GM12878 (cell line): ENCODE measurements at regions not wholly inside any gene's neighbourhood (a gene's known extent, or its start where the extent isn't known, plus 50 kb on each side); places are given as distances from the start of the nearest gene placed in this dataset.
A peak's percentile ranks its signal among the peaks of the same experiment; 100 is the strongest.

ENCODE experiments used
- ASH2L ChIP-seq: fragments of 300-600, 200-600 bp; sonication (generic); IDR thresholded peaks from 2 replicates; pipeline ENCODE4 v1.6.1; 2017; ENCODE audit warnings: low read depth, mild to moderate bottlenecking, borderline replicate concordance
- CREM ChIP-seq: IDR thresholded peaks from 2 replicates; pipeline ENCODE4 v1.6.1; 2014; ENCODE audit warnings: antibody characterized with exemption, low read depth
- EP300 ChIP-seq, 2 experiments: fragments of 150-350 bp in 1 of 2; IDR thresholded peaks; 2 replicates each; pipeline ENCODE4 v1.6.1; 2011 to 2012; ENCODE audit warnings: low read depth in 2 of 2, low read length in 2 of 2, borderline replicate concordance in 1 of 2, improper control_type of control experiment in 1 of 2, inconsistent platforms in 1 of 2; ENCODE audit not compliant: control insufficient read depth in 1 of 2
- HDGF ChIP-seq: fragments of 450-650 bp; IDR thresholded peaks from 2 replicates; pipeline ENCODE4 v1.6.1; 2016; ENCODE audit warnings: antibody characterized with exemption
- IKZF1 ChIP-seq: fragments of 450-650 bp; conservative IDR thresholded peaks from 2 replicates; pipeline ENCODE4 v1.6.1; 2017; ENCODE audit warnings: antibody characterized with exemption, mild to moderate bottlenecking
- IRF4 ChIP-seq: IDR thresholded peaks from 2 replicates; pipeline ENCODE4 v1.6.1; 2011; ENCODE audit warnings: low read depth, low read length
- KLF5 ChIP-seq: fragments of 450-650 bp; IDR thresholded peaks from 2 replicates; pipeline ENCODE4 v1.6.1; 2014; ENCODE audit warnings: mild to moderate bottlenecking; ENCODE audit not compliant: partially characterized antibody
- YBX1 ChIP-seq: fragments of 450-650 bp; IDR thresholded peaks from 2 replicates; pipeline ENCODE4 v1.6.1; 2016; ENCODE audit warnings: antibody characterized with exemption
- ZBTB33 ChIP-seq: fragments of 450-650 bp; IDR thresholded peaks from 2 replicates; pipeline ENCODE4 v1.6.1; 2017; ENCODE audit warnings: mild to moderate bottlenecking
- ZNF622 ChIP-seq: fragments of 450-650 bp; IDR thresholded peaks from 2 replicates; pipeline ENCODE4 v1.6.1; 2017; ENCODE audit warnings: mild to moderate bottlenecking, inconsistent platforms
- ZNF687 ChIP-seq: fragments of 450-650 bp; IDR thresholded peaks from 2 replicates; pipeline ENCODE4 v1.6.1; 2017; ENCODE audit warnings: mild to moderate bottlenecking, moderate library complexity
- TF ChIP-seq, protein P1 (sequence below): fragments of 450-650 bp; IDR thresholded peaks from 2 replicates; pipeline ENCODE4 v1.6.1; 2016; ENCODE audit warnings: mild to moderate bottlenecking, moderate library complexity, borderline replicate concordance
- TF ChIP-seq, protein P2 (sequence below): fragments of 150-350 bp; IDR thresholded peaks from 2 replicates; pipeline ENCODE4 v1.6.1; 2014; ENCODE audit warnings: mild to moderate bottlenecking, low read depth, low read length
- TF ChIP-seq, protein P3 (sequence below): IDR thresholded peaks from 2 replicates; pipeline ENCODE4 v1.6.1; 2012; ENCODE audit warnings: low read depth, low read length, improper control_type of control experiment

- TF ChIP-seq KLF5, result peak; percentile 30
- TF ChIP-seq ZNF622, result no peak
- TF ChIP-seq ASH2L, result no peak
- no peak for TF ChIP-seq ZBTB33
- TF ChIP-seq CREM, result no peak
- TF ChIP-seq, protein P1, sequence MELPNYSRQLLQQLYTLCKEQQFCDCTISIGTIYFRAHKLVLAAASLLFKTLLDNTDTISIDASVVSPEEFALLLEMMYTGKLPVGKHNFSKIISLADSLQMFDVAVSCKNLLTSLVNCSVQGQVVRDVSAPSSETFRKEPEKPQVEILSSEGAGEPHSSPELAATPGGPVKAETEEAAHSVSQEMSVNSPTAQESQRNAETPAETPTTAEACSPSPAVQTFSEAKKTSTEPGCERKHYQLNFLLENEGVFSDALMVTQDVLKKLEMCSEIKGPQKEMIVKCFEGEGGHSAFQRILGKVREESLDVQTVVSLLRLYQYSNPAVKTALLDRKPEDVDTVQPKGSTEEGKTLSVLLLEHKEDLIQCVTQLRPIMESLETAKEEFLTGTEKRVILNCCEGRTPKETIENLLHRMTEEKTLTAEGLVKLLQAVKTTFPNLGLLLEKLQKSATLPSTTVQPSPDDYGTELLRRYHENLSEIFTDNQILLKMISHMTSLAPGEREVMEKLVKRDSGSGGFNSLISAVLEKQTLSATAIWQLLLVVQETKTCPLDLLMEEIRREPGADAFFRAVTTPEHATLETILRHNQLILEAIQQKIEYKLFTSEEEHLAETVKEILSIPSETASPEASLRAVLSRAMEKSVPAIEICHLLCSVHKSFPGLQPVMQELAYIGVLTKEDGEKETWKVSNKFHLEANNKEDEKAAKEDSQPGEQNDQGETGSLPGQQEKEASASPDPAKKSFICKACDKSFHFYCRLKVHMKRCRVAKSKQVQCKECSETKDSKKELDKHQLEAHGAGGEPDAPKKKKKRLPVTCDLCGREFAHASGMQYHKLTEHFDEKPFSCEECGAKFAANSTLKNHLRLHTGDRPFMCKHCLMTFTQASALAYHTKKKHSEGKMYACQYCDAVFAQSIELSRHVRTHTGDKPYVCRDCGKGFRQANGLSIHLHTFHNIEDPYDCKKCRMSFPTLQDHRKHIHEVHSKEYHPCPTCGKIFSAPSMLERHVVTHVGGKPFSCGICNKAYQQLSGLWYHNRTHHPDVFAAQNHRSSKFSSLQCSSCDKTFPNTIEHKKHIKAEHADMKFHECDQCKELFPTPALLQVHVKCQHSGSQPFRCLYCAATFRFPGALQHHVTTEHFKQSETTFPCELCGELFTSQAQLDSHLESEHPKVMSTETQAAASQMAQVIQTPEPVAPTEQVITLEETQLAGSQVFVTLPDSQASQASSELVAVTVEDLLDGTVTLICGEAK, result no peak
- TF ChIP-seq HDGF, result 0 out of 2 replicates have a peak, but pooled peaks have one; percentile 50
- TF ChIP-seq IKZF1, result peak; percentile 94
- no peak for TF ChIP-seq YBX1
- peak; percentile 66 to 79; a peak in 3 of 4 replicates for TF ChIP-seq EP300 (IDR thresholded peaks at IDR 0.05; ENCODE audit: borderline replicate concordance in 1 of 2, control insufficient read depth in 1 of 2, low read depth in 2 of 2, low read length in 2 of 2)
- TF ChIP-seq, protein P2, sequence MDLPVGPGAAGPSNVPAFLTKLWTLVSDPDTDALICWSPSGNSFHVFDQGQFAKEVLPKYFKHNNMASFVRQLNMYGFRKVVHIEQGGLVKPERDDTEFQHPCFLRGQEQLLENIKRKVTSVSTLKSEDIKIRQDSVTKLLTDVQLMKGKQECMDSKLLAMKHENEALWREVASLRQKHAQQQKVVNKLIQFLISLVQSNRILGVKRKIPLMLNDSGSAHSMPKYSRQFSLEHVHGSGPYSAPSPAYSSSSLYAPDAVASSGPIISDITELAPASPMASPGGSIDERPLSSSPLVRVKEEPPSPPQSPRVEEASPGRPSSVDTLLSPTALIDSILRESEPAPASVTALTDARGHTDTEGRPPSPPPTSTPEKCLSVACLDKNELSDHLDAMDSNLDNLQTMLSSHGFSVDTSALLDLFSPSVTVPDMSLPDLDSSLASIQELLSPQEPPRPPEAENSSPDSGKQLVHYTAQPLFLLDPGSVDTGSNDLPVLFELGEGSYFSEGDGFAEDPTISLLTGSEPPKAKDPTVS, result no peak
- TF ChIP-seq, protein P3, sequence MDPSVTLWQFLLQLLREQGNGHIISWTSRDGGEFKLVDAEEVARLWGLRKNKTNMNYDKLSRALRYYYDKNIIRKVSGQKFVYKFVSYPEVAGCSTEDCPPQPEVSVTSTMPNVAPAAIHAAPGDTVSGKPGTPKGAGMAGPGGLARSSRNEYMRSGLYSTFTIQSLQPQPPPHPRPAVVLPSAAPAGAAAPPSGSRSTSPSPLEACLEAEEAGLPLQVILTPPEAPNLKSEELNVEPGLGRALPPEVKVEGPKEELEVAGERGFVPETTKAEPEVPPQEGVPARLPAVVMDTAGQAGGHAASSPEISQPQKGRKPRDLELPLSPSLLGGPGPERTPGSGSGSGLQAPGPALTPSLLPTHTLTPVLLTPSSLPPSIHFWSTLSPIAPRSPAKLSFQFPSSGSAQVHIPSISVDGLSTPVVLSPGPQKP, result no peak
- peak; percentile 72; the same call in 1 of the 2 replicates for TF ChIP-seq IRF4
- peak; percentile 59 for TF ChIP-seq ZNF687
Measured at GRCh38 chr9:1267141-1267570, 217.0 kb downstream of the DMRT2 start (continued).
